Naive B cell (primary cell): ENCODE measurements at regions not wholly inside any gene's neighbourhood (a gene's known extent, or its start where the extent isn't known, plus 50 kb on each side); places are given as distances from the start of the nearest gene placed in this dataset.

Experiments
- ATAC-seq, 2 donors: fragments of 150-1000 bp; cut with Tn5 transposase; 2 replicates each; pipeline ENCODE4 v1.10.0; 2021; ENCODE audit warnings: low read depth in 2 of 2, mild to moderate bottlenecking in 2 of 2, moderate library complexity in 2 of 2
- DNase-seq: peaks from one replicate; pipeline ENCODE4 v3.0.0; 2022
- H3K27ac Mint-ChIP-seq, 6 donors: one replicate each; pipeline ENCODE4 v1.8.0; 2020 to 2022; ENCODE audit warnings: mild to moderate bottlenecking in 6 of 6, mixed read lengths in 6 of 6, moderate library complexity in 5 of 6, inconsistent platforms in 2 of 6
- H3K27me3 Mint-ChIP-seq, 3 donors: one replicate each; pipeline ENCODE4 v1.8.0; 2021 to 2022; ENCODE audit warnings: mixed read lengths in 3 of 3, mild to moderate bottlenecking in 1 of 3
- H3K36me3 Mint-ChIP-seq, 2 donors: one replicate each; pipeline ENCODE4 v1.8.0; 2020 to 2022; ENCODE audit warnings: mixed read lengths in 2 of 2, inconsistent platforms in 1 of 2, mild to moderate bottlenecking in 1 of 2
- H3K4me1 Mint-ChIP-seq, 3 donors: one replicate each; pipeline ENCODE4 v1.8.0; 2020 to 2022; ENCODE audit warnings: mixed read lengths in 3 of 3, inconsistent platforms in 1 of 3, mild to moderate bottlenecking in 1 of 3, moderate library complexity in 1 of 3
- H3K4me3 Mint-ChIP-seq, 8 donors: one replicate each; pipeline ENCODE4 v1.8.0; 2020 to 2022; ENCODE audit warnings: mild to moderate bottlenecking in 8 of 8, mixed read lengths in 8 of 8, moderate library complexity in 8 of 8, inconsistent platforms in 2 of 8
- H3K9me3 Mint-ChIP-seq, 7 donors: one replicate each; pipeline ENCODE4 v1.8.0; 2020 to 2022; ENCODE audit warnings: mixed read lengths in 7 of 7, mild to moderate bottlenecking in 5 of 7, inconsistent platforms in 2 of 7, moderate library complexity in 1 of 7

GRCh38 chr6:1053586-1053985 lies 258.3 kb upstream of the FOXQ1 start:
- no peaks in the 10 kb centered on the region for H3K36me3 Mint-ChIP-seq
- no peak for ATAC-seq

GRCh38 chr6:1052262-1052661 lies 259.6 kb upstream of the FOXQ1 start:
- H3K9me3 Mint-ChIP-seq = peaks cover 0 to 3% (median 0%) of the 10 kb centered on the region in 7 donors
- no peak overlapping the region for H3K27ac Mint-ChIP-seq
- no peak overlapping the region for H3K4me3 Mint-ChIP-seq

More at GRCh38 chr6:1053586-1053985, 258.3 kb upstream of the FOXQ1 start:
- Mint-ChIP-seq H3K4me3 (no peak overlapping the region), H3K9me3 (peaks cover 0 to 3% (median 0%) of the 10 kb centered on the region in 7 donors), H3K27ac (no peak overlapping the region), H3K27me3 (peaks cover 13 to 35% (median 18%) of the 10 kb centered on the region in 3 donors), H3K4me1 (no peaks in the 10 kb centered on the region)
- DNase-seq = no peak

GRCh38 chr6:1049900-1050299 lies 262.0 kb upstream of the FOXQ1 start:
- H3K4me1 Mint-ChIP-seq = peaks cover 0 to 3% (median 0%) of the 10 kb centered on the region in 3 donors
- no peak overlapping the region for H3K27ac Mint-ChIP-seq
- H3K9me3 Mint-ChIP-seq = peaks cover 0 to 2% (median 0%) of the 10 kb centered on the region in 7 donors
- DNase-seq (no peak), ATAC-seq (no peak)
- peaks cover 32 to 47% (median 38%) of the 10 kb centered on the region in 3 donors for H3K27me3 Mint-ChIP-seq
- no peak overlapping the region for H3K4me3 Mint-ChIP-seq
- no peaks in the 10 kb centered on the region for H3K36me3 Mint-ChIP-seq

More at GRCh38 chr6:1052262-1052661, 259.6 kb upstream of the FOXQ1 start:
- ATAC-seq (no peak), DNase-seq (no peak)
- Mint-ChIP-seq H3K36me3 (no peaks in the 10 kb centered on the region), H3K4me1 (peaks cover 0 to 3% (median 0%) of the 10 kb centered on the region in 3 donors), H3K27me3 (peaks cover 23 to 44% (median 28%) of the 10 kb centered on the region in 3 donors)

GRCh38 chr6:1049170-1049569 lies 262.7 kb upstream of the FOXQ1 start:
- DNase-seq (no peak), ATAC-seq (no peak)
- H3K4me1 Mint-ChIP-seq = peaks cover 0 to 3% (median 0%) of the 10 kb centered on the region in 3 donors
- peaks cover 0 to 2% (median 0%) of the 10 kb centered on the region in 7 donors for H3K9me3 Mint-ChIP-seq
- no peak overlapping the region for H3K27ac Mint-ChIP-seq
- H3K27me3 Mint-ChIP-seq = peaks cover 38 to 53% (median 44%) of the 10 kb centered on the region in 3 donors
- H3K36me3 Mint-ChIP-seq = no peaks in the 10 kb centered on the region
- no peak overlapping the region for H3K4me3 Mint-ChIP-seq

- Mint-ChIP-seq H3K27ac (no peak overlapping the region), H3K4me1 (peaks cover 0 to 3% (median 0%) of the 10 kb centered on the region in 3 donors), H3K27me3 (peaks cover 45 to 63% (median 54%) of the 10 kb centered on the region in 3 donors), H3K9me3 (peaks cover 0 to 2% (median 0%) of the 10 kb centered on the region in 7 donors), H3K36me3 (no peaks in the 10 kb centered on the region), H3K4me3 (no peak overlapping the region)
- DNase-seq (no peak), ATAC-seq (no peak)
These were observed 263.8 kb upstream of the FOXQ1 start for GRCh38 chr6:1047981-1048541.

GRCh38 chr6:1045239-1045638 lies 266.7 kb upstream of the FOXQ1 start:
- Mint-ChIP-seq H3K4me1 (peaks cover 0 to 3% (median 0%) of the 10 kb centered on the region in 3 donors), H3K27ac (no peak overlapping the region), H3K4me3 (no peak overlapping the region), H3K9me3 (peaks cover 0 to 4% (median 0%) of the 10 kb centered on the region in 7 donors), H3K27me3 (peaks cover 51 to 73% (median 54%) of the 10 kb centered on the region in 3 donors), H3K36me3 (no peaks in the 10 kb centered on the region)
- ATAC-seq = no peak
- no peak for DNase-seq

- H3K27me3 Mint-ChIP-seq = peaks cover 46 to 66% (median 51%) of the 10 kb centered on the region in 3 donors
- no peaks in the 10 kb centered on the region for H3K36me3 Mint-ChIP-seq
- no peak for ATAC-seq
These were observed 267.7 kb upstream of the FOXQ1 start for GRCh38 chr6:1044040-1044836.

GRCh38 chr6:1043458-1043836 lies 268.5 kb upstream of the FOXQ1 start:
- H3K9me3 Mint-ChIP-seq = peaks cover 0 to 4% (median 0%) of the 10 kb centered on the region in 7 donors
- DNase-seq = no peak
- H3K36me3 Mint-ChIP-seq = no peaks in the 10 kb centered on the region

More at GRCh38 chr6:1044040-1044836, 267.7 kb upstream of the FOXQ1 start:
- peaks cover 0 to 3% (median 0%) of the 10 kb centered on the region in 3 donors for H3K4me1 Mint-ChIP-seq
- H3K9me3 Mint-ChIP-seq = peaks cover 0 to 4% (median 0%) of the 10 kb centered on the region in 7 donors
- DNase-seq = no peak
- no peak overlapping the region for H3K27ac Mint-ChIP-seq
- H3K4me3 Mint-ChIP-seq = no peak overlapping the region

GRCh38 chr6:1042583-1043457 lies 269.1 kb upstream of the FOXQ1 start:
- H3K4me3 Mint-ChIP-seq = no peak overlapping the region
- peaks cover 0 to under 1% (median 0%) of the 10 kb centered on the region in 3 donors for H3K4me1 Mint-ChIP-seq
- DNase-seq (no peak), ATAC-seq (no peak)
- no peak overlapping the region for H3K27ac Mint-ChIP-seq
- H3K36me3 Mint-ChIP-seq = no peaks in the 10 kb centered on the region
- peaks cover 0 to 4% (median 0%) of the 10 kb centered on the region in 7 donors for H3K9me3 Mint-ChIP-seq
- H3K27me3 Mint-ChIP-seq = peaks cover 39 to 67% (median 52%) of the 10 kb centered on the region in 3 donors

More at GRCh38 chr6:1043458-1043836, 268.5 kb upstream of the FOXQ1 start:
- Mint-ChIP-seq H3K27me3 (peaks cover 45 to 71% (median 56%) of the 10 kb centered on the region in 3 donors), H3K4me1 (peaks cover 0 to 3% (median 0%) of the 10 kb centered on the region in 3 donors), H3K27ac (no peak overlapping the region), H3K4me3 (no peak overlapping the region)
- no peak for ATAC-seq

GRCh38 chr6:1040393-1040792 lies 271.5 kb upstream of the FOXQ1 start:
- H3K9me3 Mint-ChIP-seq = peaks cover 0 to 4% (median 0%) of the 10 kb centered on the region in 7 donors
- ATAC-seq = no peak

GRCh38 chr6:1039746-1040145 lies 272.2 kb upstream of the FOXQ1 start:
- H3K4me3 Mint-ChIP-seq = no peak overlapping the region
- no peak for DNase-seq
- peaks cover 0 to 4% (median 0%) of the 10 kb centered on the region in 7 donors for H3K9me3 Mint-ChIP-seq
- H3K27me3 Mint-ChIP-seq = peaks cover 42 to 61% (median 43%) of the 10 kb centered on the region in 3 donors
- H3K27ac Mint-ChIP-seq = no peak overlapping the region
- H3K4me1 Mint-ChIP-seq = no peaks in the 10 kb centered on the region
- no peaks in the 10 kb centered on the region for H3K36me3 Mint-ChIP-seq
- no peak for ATAC-seq

More at GRCh38 chr6:1040393-1040792, 271.5 kb upstream of the FOXQ1 start:
- peaks cover 40 to 61% (median 45%) of the 10 kb centered on the region in 3 donors for H3K27me3 Mint-ChIP-seq
- no peak overlapping the region for H3K4me3 Mint-ChIP-seq
- DNase-seq = no peak
- no peaks in the 10 kb centered on the region for H3K36me3 Mint-ChIP-seq
- no peak overlapping the region for H3K27ac Mint-ChIP-seq
- no peaks in the 10 kb centered on the region for H3K4me1 Mint-ChIP-seq

- Mint-ChIP-seq H3K36me3 (no peaks in the 10 kb centered on the region), H3K27ac (no peak overlapping the region), H3K9me3 (peaks cover 0 to 4% (median 0%) of the 10 kb centered on the region in 7 donors), H3K27me3 (peaks cover 36 to 56% (median 37%) of the 10 kb centered on the region in 3 donors), H3K4me1 (no peaks in the 10 kb centered on the region), H3K4me3 (no peak overlapping the region)
- DNase-seq (no peak), ATAC-seq (no peak)
These were observed 272.7 kb upstream of the FOXQ1 start for GRCh38 chr6:1039191-1039590.
